Smooth muscle cell (in vitro differentiated cells): ENCODE measurements at regions not wholly inside any gene's neighbourhood (a gene's known extent, or its start where the extent isn't known, plus 50 kb on each side); places are given as distances from the start of the nearest gene placed in this dataset.

Experiments
- DNase-seq: peaks from one replicate; lab custom pipeline; 2025; ENCODE audit not compliant: unreplicated experiment; lab: John Stamatoyannopoulos, UW
- H2AFZ ChIP-seq: fragments of 200-600 bp; sonication (generic); 2 replicates; pipeline ENCODE4 v1.6.0; 2016; ENCODE audit warnings: antibody characterized with exemption, low read depth, mild to moderate bottlenecking
- H3F3A ChIP-seq: fragments of 200-600 bp; sonication (generic); 2 replicates; pipeline ENCODE4 v1.6.0; 2017; ENCODE audit warnings: antibody characterized with exemption, low read depth
- H3K27ac ChIP-seq: fragments of 200-600 bp; sonication (generic); 2 replicates; pipeline ENCODE4 v1.5.1; 2016; ENCODE audit warnings: low read depth, mild to moderate bottlenecking
- H3K27me3 ChIP-seq: fragments of 200-600 bp; sonication (generic); 2 replicates; pipeline ENCODE4 v1.6.1; 2016; ENCODE audit warnings: low read depth, mild to moderate bottlenecking
- H3K36me3 ChIP-seq: fragments of 200-600 bp; sonication (generic); 2 replicates; pipeline ENCODE4 v1.5.1; 2016; ENCODE audit warnings: low read depth
- H3K4me1 ChIP-seq: fragments of 200-600 bp; sonication (generic); 2 replicates; pipeline ENCODE4 v1.5.1; 2016; ENCODE audit warnings: low read depth
- H3K4me2 ChIP-seq: fragments of 200-600 bp; sonication (generic); 2 replicates; pipeline ENCODE4 v1.6.0; 2016; ENCODE audit warnings: mild to moderate bottlenecking
- H3K4me3 ChIP-seq: fragments of 200-600 bp; sonication (generic); 2 replicates; pipeline ENCODE4 v1.5.1; 2016; ENCODE audit warnings: mild to moderate bottlenecking
- H3K79me2 ChIP-seq: fragments of 200-600 bp; sonication (generic); 2 replicates; pipeline ENCODE4 v1.6.0; 2016; ENCODE audit warnings: low read depth, mild to moderate bottlenecking
- H3K9ac ChIP-seq: fragments of 200-600 bp; sonication (generic); 2 replicates; pipeline ENCODE4 v1.6.0; 2016; ENCODE audit warnings: low read depth
- H3K9me3 ChIP-seq: fragments of 200-600 bp; sonication (generic); replicated peaks from 2 replicates; pipeline ENCODE4 v1.5.1; 2016; ENCODE audit warnings: low read depth
- H4K20me1 ChIP-seq: fragments of 200-600 bp; sonication (generic); 2 replicates; pipeline ENCODE4 v1.6.0; 2016; ENCODE audit warnings: low read depth
- CTCF ChIP-seq: fragments of 200-600 bp; sonication (generic); IDR thresholded peaks from 2 replicates; pipeline ENCODE4 v1.5.1; 2017; ENCODE audit warnings: borderline replicate concordance, mild to moderate bottlenecking, antibody characterized with exemption; ENCODE audit not compliant: insufficient read depth, poor library complexity, severe bottlenecking
- WGBS: methylation state at CpG from one replicate; pipeline ENCODE4 v1.1.7; 2016; ENCODE audit warnings: low lambda C conversion rate; 5-methylcytosine and 5-hydroxymethylcytosine counted together

- H3K36me3 ChIP-seq, result no peaks in the 10 kb centered on the region
- peak overlapping the region; percentile 64 for H2AFZ ChIP-seq
- H3K27me3 ChIP-seq, result no peaks in the 10 kb centered on the region
- H4K20me1 ChIP-seq, result no peaks in the 10 kb centered on the region
- peak overlapping the region; percentile 34 for H3K4me2 ChIP-seq
- no peaks in the 10 kb centered on the region for H3K4me1 ChIP-seq
- DNase-seq, result no peak
- H3K9me3 ChIP-seq, result no peaks in the 10 kb centered on the region
- WGBS, result 16% methylated on average over 4 of the region's 4 CpGs
- H3K27ac ChIP-seq, result peak overlapping the region; percentile 85
- H3K9ac ChIP-seq, result peak overlapping the region; percentile 52
- H3F3A ChIP-seq, result no peaks in the 10 kb centered on the region
- TF ChIP-seq CTCF, result no peak
- no peaks in the 10 kb centered on the region for H3K79me2 ChIP-seq
- H3K4me3 ChIP-seq, result no peak overlapping the region
Observed at GRCh38 chr4:28391877-28392276, 1531.2 kb downstream of the STIM2 start.

DNA sequence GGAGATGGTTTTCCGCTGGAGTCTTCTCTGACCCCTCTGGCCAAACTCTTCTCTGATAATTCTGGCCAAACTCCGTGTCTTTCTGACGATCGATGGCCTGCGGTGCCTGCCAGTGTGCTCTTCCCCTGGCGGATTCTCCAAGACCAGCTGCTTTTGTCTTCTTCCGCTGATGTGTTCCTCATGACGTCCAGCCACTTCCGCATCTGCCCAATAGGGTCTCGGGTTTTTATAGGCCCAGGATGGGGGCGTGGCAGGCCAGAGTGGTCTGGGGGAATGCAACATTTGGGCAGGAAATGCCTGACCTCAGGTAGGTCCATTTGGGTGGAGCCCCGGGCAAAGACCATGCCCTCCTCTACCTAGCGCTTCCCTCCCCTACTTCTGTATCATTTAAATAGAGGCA lies 1542.1 kb downstream of the STIM2 start:
- Histone ChIP-seq H3F3A (no peaks in the 10 kb centered on the region), H3K27ac (no peak overlapping the region), H3K9me3 (no peaks in the 10 kb centered on the region), H4K20me1 (no peaks in the 10 kb centered on the region), H2AFZ (no peak overlapping the region), H3K27me3 (no peaks in the 10 kb centered on the region), H3K9ac (no peak overlapping the region), H3K4me2 (no peak overlapping the region), H3K36me3 (no peaks in the 10 kb centered on the region), H3K4me3 (no peak overlapping the region), H3K4me1 (no peaks in the 10 kb centered on the region), H3K79me2 (no peaks in the 10 kb centered on the region)
- DNase-seq, result no peak
- 95% methylated on average over 13 of the region's 13 CpGs for WGBS
- no peak for TF ChIP-seq CTCF

DNA sequence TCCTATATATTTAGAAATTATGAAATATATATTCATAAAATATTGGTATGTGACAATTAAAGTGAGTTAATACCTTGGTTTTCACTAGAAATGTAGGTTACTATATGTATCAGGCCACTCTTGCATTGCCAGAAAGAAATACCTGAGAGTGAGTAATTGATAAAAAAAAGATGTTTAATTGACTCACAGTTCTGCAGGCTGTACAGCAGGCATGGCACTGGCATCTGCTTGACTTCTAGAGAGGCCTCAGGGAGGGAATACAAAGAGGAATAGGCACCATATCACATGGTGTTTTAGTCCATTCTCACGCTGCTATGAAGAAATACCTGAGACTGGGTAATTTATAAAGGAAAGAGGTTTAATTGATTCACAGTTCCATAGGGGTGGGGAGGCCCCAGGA lies 1560.6 kb downstream of the STIM2 start:
- WGBS, result 91% methylated on average over 1 of the region's 1 CpG

More for the DNA sequence above, 1560.6 kb downstream of the STIM2 start:
- Histone ChIP-seq H3K9me3 (no peaks in the 10 kb centered on the region), H3K36me3 (no peaks in the 10 kb centered on the region), H3K4me2 (no peak overlapping the region), H3K4me3 (no peak overlapping the region), H3F3A (no peaks in the 10 kb centered on the region), H4K20me1 (no peaks in the 10 kb centered on the region), H3K4me1 (no peaks in the 10 kb centered on the region), H2AFZ (no peak overlapping the region), H3K27ac (no peak overlapping the region), H3K9ac (no peak overlapping the region), H3K79me2 (no peaks in the 10 kb centered on the region), H3K27me3 (no peaks in the 10 kb centered on the region)
- TF ChIP-seq CTCF, result no peak
- DNase-seq, result no peak
